ENCODE measurements at regions not wholly inside any gene's neighbourhood (a gene's known extent, or its start where the extent isn't known, plus 50 kb on each side); places are given as distances from the start of the nearest gene placed in this dataset.

DNA sequence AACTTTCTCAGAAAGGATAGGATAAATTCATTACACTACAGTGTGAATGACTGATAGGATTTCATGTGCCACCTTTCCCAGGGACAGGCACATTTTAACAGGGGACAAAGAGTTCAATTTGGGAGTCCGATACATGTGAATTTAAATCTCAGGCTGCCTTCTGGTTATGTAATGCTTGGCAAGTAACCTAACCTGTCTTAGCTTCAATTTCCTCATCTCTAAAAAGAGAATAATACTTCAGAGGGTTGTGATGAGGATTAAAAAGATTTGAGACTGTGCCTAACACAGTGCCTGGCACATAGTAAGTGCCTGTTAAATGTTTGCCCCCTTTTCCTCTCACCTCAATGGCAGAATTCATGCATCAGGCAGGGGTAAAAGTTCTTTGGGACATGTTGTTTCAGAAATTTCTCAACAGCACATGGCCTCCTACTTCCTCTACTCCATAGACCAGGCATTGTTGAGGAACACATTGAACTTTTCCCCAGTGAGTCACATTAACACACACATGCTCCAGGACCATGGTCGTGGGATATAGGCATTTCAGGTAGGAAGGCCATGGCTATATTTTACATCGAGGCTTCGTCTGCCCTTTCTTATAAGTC is 94.6 kb upstream of the EGFLAM start:
- TF ChIP-seq, protein P1, sequence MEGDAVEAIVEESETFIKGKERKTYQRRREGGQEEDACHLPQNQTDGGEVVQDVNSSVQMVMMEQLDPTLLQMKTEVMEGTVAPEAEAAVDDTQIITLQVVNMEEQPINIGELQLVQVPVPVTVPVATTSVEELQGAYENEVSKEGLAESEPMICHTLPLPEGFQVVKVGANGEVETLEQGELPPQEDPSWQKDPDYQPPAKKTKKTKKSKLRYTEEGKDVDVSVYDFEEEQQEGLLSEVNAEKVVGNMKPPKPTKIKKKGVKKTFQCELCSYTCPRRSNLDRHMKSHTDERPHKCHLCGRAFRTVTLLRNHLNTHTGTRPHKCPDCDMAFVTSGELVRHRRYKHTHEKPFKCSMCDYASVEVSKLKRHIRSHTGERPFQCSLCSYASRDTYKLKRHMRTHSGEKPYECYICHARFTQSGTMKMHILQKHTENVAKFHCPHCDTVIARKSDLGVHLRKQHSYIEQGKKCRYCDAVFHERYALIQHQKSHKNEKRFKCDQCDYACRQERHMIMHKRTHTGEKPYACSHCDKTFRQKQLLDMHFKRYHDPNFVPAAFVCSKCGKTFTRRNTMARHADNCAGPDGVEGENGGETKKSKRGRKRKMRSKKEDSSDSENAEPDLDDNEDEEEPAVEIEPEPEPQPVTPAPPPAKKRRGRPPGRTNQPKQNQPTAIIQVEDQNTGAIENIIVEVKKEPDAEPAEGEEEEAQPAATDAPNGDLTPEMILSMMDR (IDR thresholded peaks at IDR 0.05) = no peak
- H3K36me3 ChIP-seq = no peaks in the 10 kb centered on the region
- no peaks in the 10 kb centered on the region for H3K9me3 ChIP-seq
- H3K4me3 ChIP-seq = no peak overlapping the region
- peaks cover 0 to 11% of the 10 kb centered on the region in 2 donors for H3K4me1 ChIP-seq
- H3K27me3 ChIP-seq = no peaks in the 10 kb centered on the region
- H3K27ac ChIP-seq = no peak overlapping the region
- no peak for DNase-seq (ENCODE audit: low spot score)

DNA sequence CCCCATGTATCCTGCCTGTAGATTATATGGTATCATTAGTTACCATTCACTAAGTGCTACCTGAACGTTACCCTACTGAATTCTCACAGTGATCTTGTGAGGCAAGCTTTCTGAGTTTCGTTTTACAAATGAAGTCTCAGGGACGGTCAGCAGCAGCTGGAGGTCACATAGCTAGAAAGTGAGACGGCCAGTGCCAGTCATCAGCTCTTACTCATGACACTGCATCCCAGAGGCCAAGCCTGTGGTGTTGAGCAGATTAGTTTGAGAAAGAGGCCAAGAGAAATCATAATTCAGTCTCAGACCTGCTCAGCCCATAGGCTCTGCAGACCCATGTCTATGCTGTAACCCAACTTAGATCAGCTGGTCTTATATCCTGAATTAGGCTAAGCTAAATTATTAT is 95.7 kb upstream of the EGFLAM start:
- Histone ChIP-seq H3K36me3 (no peaks in the 10 kb centered on the region), H3K4me3 (no peak overlapping the region), H3K4me1 (peaks cover 0 to 6% of the 10 kb centered on the region in 2 donors), H3K27ac (no peak overlapping the region), H3K27me3 (no peaks in the 10 kb centered on the region), H3K9me3 (no peaks in the 10 kb centered on the region)
- DNase-seq (ENCODE audit: low spot score) = no peak
- TF ChIP-seq, protein P1 (IDR thresholded peaks at IDR 0.05) = no peak

DNA sequence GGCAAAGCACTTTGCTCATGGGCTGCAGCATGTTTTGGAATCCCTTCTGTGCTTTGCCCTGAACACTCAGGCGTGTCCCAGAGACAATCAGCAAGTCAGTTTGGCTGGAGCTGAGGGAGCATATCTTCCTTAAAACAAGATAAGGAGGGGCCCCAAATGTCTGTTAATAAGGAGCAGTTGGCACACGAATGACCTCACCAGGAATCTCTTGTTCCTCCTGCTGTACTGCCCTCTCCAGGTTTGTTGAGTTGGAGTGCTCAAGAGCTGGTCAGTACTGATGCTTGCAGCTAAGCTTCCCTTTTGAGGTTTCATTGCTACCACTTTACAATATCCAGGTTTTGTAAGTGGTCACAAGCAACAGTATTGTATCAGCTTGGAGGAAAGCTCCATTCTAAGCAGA is 101.3 kb upstream of the EGFLAM start:
- H3K27ac ChIP-seq = no peak overlapping the region
- H3K36me3 ChIP-seq = no peaks in the 10 kb centered on the region
- TF ChIP-seq, protein P1 (IDR thresholded peaks at IDR 0.05) = no peak
- DNase-seq (ENCODE audit: low spot score) = no peak
- H3K27me3 ChIP-seq = no peaks in the 10 kb centered on the region
- H3K9me3 ChIP-seq = no peaks in the 10 kb centered on the region
- H3K4me3 ChIP-seq = no peak overlapping the region
- no peaks in the 10 kb centered on the region for H3K4me1 ChIP-seq

DNA sequence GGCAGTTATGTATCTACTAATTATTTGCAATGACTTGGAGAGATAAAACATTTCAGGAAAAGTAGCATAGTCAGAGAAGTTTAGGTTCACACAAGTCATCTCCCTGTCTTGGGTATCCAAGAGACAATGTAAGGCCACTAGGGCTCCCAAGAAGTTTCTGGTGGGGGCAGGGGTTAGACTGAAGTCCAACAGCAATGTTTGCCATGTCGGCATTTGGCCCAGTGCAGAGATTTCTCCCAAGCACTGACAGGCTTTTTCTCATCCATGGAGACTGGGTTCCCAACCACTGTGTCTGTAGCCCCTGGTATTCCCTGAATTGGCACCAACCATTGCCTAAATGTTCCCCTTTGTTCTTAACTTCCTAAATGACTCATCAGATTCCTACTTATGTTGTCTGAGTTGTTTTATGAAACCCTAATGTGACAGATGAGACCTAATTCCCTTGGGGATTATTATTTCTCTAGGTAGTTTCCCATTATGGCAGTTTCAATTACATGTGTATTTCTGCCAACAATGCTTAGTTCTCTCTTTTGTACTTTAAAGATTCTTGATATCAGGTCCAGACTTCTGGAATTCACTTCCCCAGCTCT is 103.6 kb upstream of the EGFLAM start:
- Histone ChIP-seq H3K9me3 (no peaks in the 10 kb centered on the region), H3K4me1 (no peaks in the 10 kb centered on the region), H3K27ac (no peak overlapping the region), H3K27me3 (no peaks in the 10 kb centered on the region), H3K4me3 (no peak overlapping the region), H3K36me3 (no peaks in the 10 kb centered on the region)
- TF ChIP-seq, protein P1 (IDR thresholded peaks at IDR 0.05) = no peak
- no peak for DNase-seq (ENCODE audit: low spot score)

DNA sequence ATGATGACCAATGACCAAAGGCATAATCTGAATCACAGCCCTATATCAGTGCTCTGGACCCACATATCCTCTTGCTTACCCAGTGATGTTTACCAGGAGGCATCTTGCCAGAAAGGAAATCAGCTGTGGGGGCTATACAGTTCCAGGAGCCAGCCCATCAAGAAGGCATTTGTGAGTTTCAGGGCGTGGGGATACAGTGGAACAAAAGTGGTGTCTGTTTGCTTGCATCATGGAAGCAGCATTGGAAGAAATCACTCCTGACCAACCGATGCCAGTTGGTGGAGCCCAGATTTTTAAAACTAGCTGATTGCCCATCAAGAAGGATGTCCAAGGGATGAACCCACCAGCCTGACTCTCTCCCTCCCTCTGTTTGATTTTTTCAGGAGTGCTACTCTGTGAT is 106.5 kb upstream of the EGFLAM start:
- Histone ChIP-seq H3K4me1 (no peaks in the 10 kb centered on the region), H3K27ac (no peak overlapping the region), H3K27me3 (no peaks in the 10 kb centered on the region), H3K9me3 (no peaks in the 10 kb centered on the region), H3K36me3 (no peaks in the 10 kb centered on the region), H3K4me3 (no peak overlapping the region)
- TF ChIP-seq, protein P1 (IDR thresholded peaks at IDR 0.05) = no peak
- no peak for DNase-seq (ENCODE audit: low spot score)

DNA sequence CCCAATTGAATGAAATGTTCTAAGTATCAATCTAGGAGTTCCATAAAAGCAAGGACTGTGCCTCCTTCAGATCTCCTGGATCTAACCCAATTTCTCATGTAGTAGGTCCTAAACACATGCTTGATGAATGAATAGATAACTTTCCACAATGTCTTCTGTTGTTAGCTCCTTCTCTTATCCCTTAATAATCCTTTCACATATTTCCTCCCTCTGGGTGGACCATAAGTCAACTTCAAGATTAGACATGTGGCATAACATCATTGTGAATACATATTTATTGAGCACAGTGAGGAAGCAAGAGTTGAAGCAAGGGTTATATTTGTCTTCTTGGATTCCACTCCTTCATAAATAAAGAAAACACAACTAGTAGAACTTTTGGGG is 108.6 kb upstream of the EGFLAM start:
- TF ChIP-seq, protein P1 (IDR thresholded peaks at IDR 0.05) = no peak
- no peak for DNase-seq (ENCODE audit: low spot score)

More for the DNA sequence above, 108.6 kb upstream of the EGFLAM start:
- no peaks in the 10 kb centered on the region for H3K9me3 ChIP-seq
- H3K27me3 ChIP-seq = no peaks in the 10 kb centered on the region
- no peaks in the 10 kb centered on the region for H3K4me1 ChIP-seq
- no peaks in the 10 kb centered on the region for H3K36me3 ChIP-seq
- H3K4me3 ChIP-seq = no peak overlapping the region
- H3K27ac ChIP-seq = no peak overlapping the region

All from right atrium auricular region (tissue), 2 donors.